HG02571 (cell line): ENCODE measurements at regions not wholly inside any gene's neighbourhood (a gene's known extent, or its start where the extent isn't known, plus 50 kb on each side); places are given as distances from the start of the nearest gene placed in this dataset.
"Not testable (repeated sequence)": the region's sequence is repeated elsewhere in the genome, so short reads cannot be mapped to it uniquely, and the experiment has no call there.

ENCODE experiments used
- ATAC-seq: cut with Tn5 transposase; IDR thresholded peaks from one replicate; pipeline ENCODE4 v1.9.1; 2021; ENCODE audit warnings: mild to moderate bottlenecking, moderate library complexity; ENCODE audit not compliant: unreplicated experiment

GRCh38 chr9:708551-709432 lies 132.7 kb upstream of the DMRT1 start:
- ATAC-seq, result no peak

- ATAC-seq, result no peak
Measured at GRCh38 chr9:710951-711745, 130.3 kb upstream of the DMRT1 start.

GRCh38 chr9:711761-712553 lies 129.5 kb upstream of the DMRT1 start:
- ATAC-seq, result no peak

- no peak for ATAC-seq
Measured at GRCh38 chr9:712643-713042, 128.9 kb upstream of the DMRT1 start.

- no peak for ATAC-seq
Measured at GRCh38 chr9:713091-713490, 128.4 kb upstream of the DMRT1 start.

GRCh38 chr9:714675-715074 lies 126.8 kb upstream of the DMRT1 start:
- ATAC-seq, result no peak

- ATAC-seq, result no peak
Measured at GRCh38 chr9:715300-715699, 126.2 kb upstream of the DMRT1 start.

GRCh38 chr9:715743-716400 lies 125.6 kb upstream of the DMRT1 start:
- no peak for ATAC-seq

- ATAC-seq, result no peak
Measured at GRCh38 chr9:717722-718121, 123.8 kb upstream of the DMRT1 start.

GRCh38 chr9:720239-720881 lies 121.1 kb upstream of the DMRT1 start:
- no peak for ATAC-seq

- no peak for ATAC-seq
Measured at GRCh38 chr9:722388-722980, 119.0 kb upstream of the DMRT1 start.

GRCh38 chr9:724461-724860 lies 117.0 kb upstream of the DMRT1 start:
- ATAC-seq, result not testable (repeated sequence)

GRCh38 chr9:726005-726404 lies 115.5 kb upstream of the DMRT1 start:
- no peak for ATAC-seq

- no peak for ATAC-seq
Measured at GRCh38 chr9:727767-728166, 113.7 kb upstream of the DMRT1 start.

GRCh38 chr9:728535-728934 lies 113.0 kb upstream of the DMRT1 start:
- no peak for ATAC-seq

GRCh38 chr9:731474-731873 lies 110.0 kb upstream of the DMRT1 start:
- no peak for ATAC-seq

- no peak for ATAC-seq
Measured at GRCh38 chr9:734831-735511, 106.5 kb upstream of the DMRT1 start.

GRCh38 chr9:737400-738120 lies 103.9 kb upstream of the DMRT1 start:
- no peak for ATAC-seq
